ENCODE measurements at regions not wholly inside any gene's neighbourhood (a gene's known extent, or its start where the extent isn't known, plus 50 kb on each side); places are given as distances from the start of the nearest gene placed in this dataset.

DNA sequence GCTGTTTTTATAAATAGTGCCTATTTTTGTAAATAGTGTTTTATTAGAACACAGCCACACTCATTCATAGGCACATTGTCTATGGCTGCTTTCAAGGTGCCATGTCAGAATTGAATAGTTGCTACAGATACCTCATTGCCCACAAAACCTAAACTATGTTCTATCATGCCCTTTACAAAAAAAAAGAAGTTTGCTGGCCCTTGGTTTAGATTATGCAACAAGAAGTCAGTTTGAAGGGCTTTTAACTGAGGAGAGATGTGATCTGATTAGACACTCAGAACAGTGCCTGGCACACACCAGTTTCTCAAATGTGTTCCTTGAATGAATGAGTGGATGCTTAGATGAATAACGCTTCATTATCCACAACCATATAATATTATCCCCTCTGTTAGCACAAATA is 366.1 kb downstream of the MAFB start:
- no peaks in the 10 kb centered on the region for H3K79me2 ChIP-seq (ENCODE audit: control insufficient read depth, insufficient read depth, low read length)
- H3K4me3 ChIP-seq (replicated peaks in 1 of 3; ENCODE audit: insufficient read depth in 1 of 3, low read depth in 1 of 3, low read length in 3 of 3): no peak overlapping the region
- TF ChIP-seq GATA2 (IDR thresholded peaks at IDR 0.05; ENCODE audit: insufficient read depth, insufficient read length, low read depth, low read length): no peak
- no peak for TF ChIP-seq POLR2A (IDR thresholded peaks at IDR 0.05; ENCODE audit: low read depth, low read length)
- TF ChIP-seq POLR2AphosphoS5 (IDR thresholded peaks at IDR 0.05; ENCODE audit: insufficient read depth, low read depth, low read length): no peak
- BruUV-seq (replicated peaks): no TSS peak
- no peak overlapping the region for H3K27ac ChIP-seq (ENCODE audit: insufficient read depth, low read depth, low read length)
- no peaks in the 10 kb centered on the region for H3K4me1 ChIP-seq (ENCODE audit: control insufficient read depth, extremely low read depth, insufficient read depth, low read length)
- no peaks in the 10 kb centered on the region for H3K36me3 ChIP-seq (ENCODE audit: control insufficient read depth in 2 of 2, extremely low read depth in 1 of 2, insufficient read depth in 2 of 2, low read length in 2 of 2)
- no peaks in the 10 kb centered on the region for H3K9me3 ChIP-seq (replicated peaks; ENCODE audit: control insufficient read depth, insufficient read depth, low read length)
- DNase-seq (ENCODE audit: low read depth, low spot score) (no peak), FAIRE-seq (no peak)
- no peak overlapping the region for H2AFZ ChIP-seq (ENCODE audit: low read depth, low read length)
- dilution Hi-C loops (cut with MboI; ENCODE audit: extremely low pct_ligation_motif_present, low sequenced_read_pairs) (no loop called here), intact Hi-C loops (cut with micrococcal nuclease) (no loop called here)
- no peak overlapping the region for H3K9ac ChIP-seq (replicated peaks; ENCODE audit: extremely low read depth, insufficient read depth, low read length)
- POLR2A ChIA-PET: no interaction called here
- CTCF ChIA-PET: interaction anchor here (1.2 kb wide), 1 partner anchor 11 kb away, joined by 3 read pairs; no protein-coding TSS in a partner anchor
- no peak overlapping the region for H3K4me2 ChIP-seq (ENCODE audit: insufficient read depth, low read length)
- no peaks in the 10 kb centered on the region for H4K20me1 ChIP-seq (replicated peaks; ENCODE audit: control insufficient read depth, extremely low read depth, insufficient read depth, low read length)
- no peaks in the 10 kb centered on the region for H3K27me3 ChIP-seq (ENCODE audit: control insufficient read depth in 2 of 2, insufficient read depth in 2 of 2, low read length in 2 of 2)
- H3K9me1 ChIP-seq (replicated peaks; ENCODE audit: control insufficient read depth, extremely low read depth, insufficient read depth, low read length): no peaks in the 10 kb centered on the region

DNA sequence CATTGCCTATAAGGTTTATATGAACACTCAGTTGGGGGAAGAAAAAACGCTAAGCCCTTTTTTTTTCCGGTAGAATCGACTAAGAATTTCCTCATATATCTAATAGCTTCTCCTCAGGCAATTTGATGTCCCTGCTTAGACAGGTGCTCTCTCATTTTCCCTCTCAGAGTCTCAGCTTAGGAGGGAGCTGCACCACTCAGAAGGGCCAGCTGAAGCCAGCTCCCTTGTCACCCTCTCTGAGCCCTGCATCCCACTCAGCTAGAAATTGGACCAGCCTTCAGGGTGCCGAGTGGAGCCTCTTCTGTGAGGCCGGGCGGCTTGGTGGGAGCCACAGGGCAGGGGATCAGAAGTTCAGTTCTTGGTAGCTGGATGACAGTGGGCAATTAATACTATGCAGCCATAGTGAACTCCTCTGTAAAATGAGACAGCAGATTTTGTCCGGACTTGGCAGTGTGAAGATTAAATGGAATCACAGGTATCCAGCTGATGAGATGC is 368.5 kb downstream of the MAFB start:
- ChIA-PET POLR2A (interaction anchor here (1.0 kb wide), 1 partner anchor 369 kb away, joined by 3 read pairs; the partner anchor contains the start of gene MAFB), CTCF (interaction anchor here (0.6 to 1.2 kb wide), 2 partner anchors 24 to 33 kb away, joined by 3 read pairs; no protein-coding TSS in a partner anchor)
- no peaks in the 10 kb centered on the region for H3K36me3 ChIP-seq (ENCODE audit: control insufficient read depth in 2 of 2, extremely low read depth in 1 of 2, insufficient read depth in 2 of 2, low read length in 2 of 2)
- DNase-seq (ENCODE audit: low read depth, low spot score) (no peak), FAIRE-seq (no peak)
- no peak overlapping the region for H3K4me3 ChIP-seq (replicated peaks in 1 of 3; ENCODE audit: insufficient read depth in 1 of 3, low read depth in 1 of 3, low read length in 3 of 3)
- H3K79me2 ChIP-seq (ENCODE audit: control insufficient read depth, insufficient read depth, low read length): no peaks in the 10 kb centered on the region
- no peak overlapping the region for H3K27ac ChIP-seq (ENCODE audit: insufficient read depth, low read depth, low read length)
- no peaks in the 10 kb centered on the region for H3K9me1 ChIP-seq (replicated peaks; ENCODE audit: control insufficient read depth, extremely low read depth, insufficient read depth, low read length)
- TF ChIP-seq, protein P1, sequence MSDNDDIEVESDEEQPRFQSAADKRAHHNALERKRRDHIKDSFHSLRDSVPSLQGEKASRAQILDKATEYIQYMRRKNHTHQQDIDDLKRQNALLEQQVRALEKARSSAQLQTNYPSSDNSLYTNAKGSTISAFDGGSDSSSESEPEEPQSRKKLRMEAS (IDR thresholded peaks at IDR 0.05; ENCODE audit: insufficient read depth, insufficient read length): no peak
- TF ChIP-seq JUN (IDR thresholded peaks at IDR 0.05; ENCODE audit: borderline replicate concordance, insufficient read depth, insufficient read length, low read depth) (no peak), GATA2 (IDR thresholded peaks at IDR 0.05; ENCODE audit: insufficient read depth, insufficient read length, low read depth, low read length) (no peak), POLR2AphosphoS5 (IDR thresholded peaks at IDR 0.05; ENCODE audit: insufficient read depth, low read depth, low read length) (no peak)
- H4K20me1 ChIP-seq (replicated peaks; ENCODE audit: control insufficient read depth, extremely low read depth, insufficient read depth, low read length): no peaks in the 10 kb centered on the region
- no peaks in the 10 kb centered on the region for H3K4me1 ChIP-seq (ENCODE audit: control insufficient read depth, extremely low read depth, insufficient read depth, low read length)
- H3K9ac ChIP-seq (replicated peaks; ENCODE audit: extremely low read depth, insufficient read depth, low read length): no peak overlapping the region
- BruUV-seq (replicated peaks): no TSS peak
- dilution Hi-C loops (cut with MboI; ENCODE audit: extremely low pct_ligation_motif_present, low sequenced_read_pairs): no loop called here
- H3K9me3 ChIP-seq (replicated peaks; ENCODE audit: control insufficient read depth, insufficient read depth, low read length): no peaks in the 10 kb centered on the region
- H3K27me3 ChIP-seq (ENCODE audit: control insufficient read depth in 2 of 2, insufficient read depth in 2 of 2, low read length in 2 of 2): no peaks in the 10 kb centered on the region
- intact Hi-C loops (cut with micrococcal nuclease): no loop called here
- no peak overlapping the region for H3K4me2 ChIP-seq (ENCODE audit: insufficient read depth, low read length)
- H2AFZ ChIP-seq (ENCODE audit: low read depth, low read length): no peak overlapping the region
